ENCODE measurements at regions not wholly inside any gene's neighbourhood (a gene's known extent, or its start where the extent isn't known, plus 50 kb on each side); places are given as distances from the start of the nearest gene placed in this dataset.
"Not testable (repeated sequence)": the region's sequence is repeated elsewhere in the genome, so short reads cannot be mapped to it uniquely, and the experiment has no call there.

DNA sequence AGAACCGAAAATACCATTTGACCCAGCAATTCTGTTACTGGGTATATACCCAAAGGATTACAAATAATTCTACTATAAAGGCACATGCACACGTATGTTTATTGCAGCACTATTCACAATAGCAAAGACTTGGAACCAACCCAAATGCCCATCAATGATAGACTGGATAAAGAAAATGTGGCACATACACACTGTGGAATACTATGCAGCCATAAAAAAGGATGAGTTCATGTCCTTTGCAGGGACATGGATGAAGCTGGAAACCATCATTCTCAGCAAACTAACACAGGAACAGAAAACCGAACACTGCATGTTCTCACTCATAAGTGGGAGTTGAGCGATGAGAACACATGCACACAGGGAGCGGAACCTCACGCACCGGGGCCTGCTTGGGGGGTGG is 134.4 kb downstream of the FGF18 start:
- TF ChIP-seq, protein P1, sequence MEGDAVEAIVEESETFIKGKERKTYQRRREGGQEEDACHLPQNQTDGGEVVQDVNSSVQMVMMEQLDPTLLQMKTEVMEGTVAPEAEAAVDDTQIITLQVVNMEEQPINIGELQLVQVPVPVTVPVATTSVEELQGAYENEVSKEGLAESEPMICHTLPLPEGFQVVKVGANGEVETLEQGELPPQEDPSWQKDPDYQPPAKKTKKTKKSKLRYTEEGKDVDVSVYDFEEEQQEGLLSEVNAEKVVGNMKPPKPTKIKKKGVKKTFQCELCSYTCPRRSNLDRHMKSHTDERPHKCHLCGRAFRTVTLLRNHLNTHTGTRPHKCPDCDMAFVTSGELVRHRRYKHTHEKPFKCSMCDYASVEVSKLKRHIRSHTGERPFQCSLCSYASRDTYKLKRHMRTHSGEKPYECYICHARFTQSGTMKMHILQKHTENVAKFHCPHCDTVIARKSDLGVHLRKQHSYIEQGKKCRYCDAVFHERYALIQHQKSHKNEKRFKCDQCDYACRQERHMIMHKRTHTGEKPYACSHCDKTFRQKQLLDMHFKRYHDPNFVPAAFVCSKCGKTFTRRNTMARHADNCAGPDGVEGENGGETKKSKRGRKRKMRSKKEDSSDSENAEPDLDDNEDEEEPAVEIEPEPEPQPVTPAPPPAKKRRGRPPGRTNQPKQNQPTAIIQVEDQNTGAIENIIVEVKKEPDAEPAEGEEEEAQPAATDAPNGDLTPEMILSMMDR (IDR thresholded peaks at IDR 0.05 in 4 of 5, conservative IDR thresholded peaks at IDR 0.05 in 1 of 5): not testable (repeated sequence)
- TF ChIP-seq POLR2A (IDR thresholded peaks at IDR 0.05): not testable (repeated sequence)

All from gastrocnemius medialis (tissue), 4 donors.